GM19395 (cell line): ENCODE measurements at regions not wholly inside any gene's neighbourhood (a gene's known extent, or its start where the extent isn't known, plus 50 kb on each side); places are given as distances from the start of the nearest gene placed in this dataset.

Experiments used
- ATAC-seq: cut with Tn5 transposase; IDR thresholded peaks from one replicate; pipeline ENCODE4 v1.9.1; 2021; ENCODE audit warnings: mild to moderate bottlenecking, moderate library complexity; ENCODE audit not compliant: unreplicated experiment

DNA sequence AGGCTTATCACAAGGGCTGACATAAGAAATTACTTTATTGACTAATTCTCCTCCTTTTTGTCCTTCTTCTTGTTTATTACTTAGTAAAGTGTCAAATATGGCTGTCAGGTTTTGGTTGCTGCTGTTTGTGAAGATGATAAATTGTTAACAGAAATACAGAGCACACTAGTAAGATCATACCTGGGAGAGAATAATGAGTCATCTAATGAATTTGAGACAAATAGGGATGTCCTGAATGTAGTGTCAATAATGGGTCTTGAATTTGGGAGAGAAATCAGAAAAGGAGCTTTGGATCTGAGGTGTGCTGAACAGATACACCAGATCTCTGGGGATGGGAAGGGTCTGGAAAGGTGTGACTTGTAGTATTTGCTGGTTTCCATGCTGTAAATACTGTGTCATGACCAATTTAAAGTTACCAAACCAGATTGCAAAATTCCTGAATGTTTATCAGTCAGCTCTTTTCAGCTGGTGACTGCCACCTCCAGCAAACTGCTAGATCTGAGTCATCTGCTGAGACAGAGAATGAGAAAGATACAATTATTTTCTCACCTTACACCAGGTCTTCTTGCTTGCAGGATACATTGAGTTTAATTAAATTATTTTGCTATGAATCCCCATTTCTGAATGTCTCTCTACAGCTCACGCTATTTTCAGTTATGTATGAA lies 76.7 kb upstream of the SATB1 start:
- ATAC-seq = no peak

DNA sequence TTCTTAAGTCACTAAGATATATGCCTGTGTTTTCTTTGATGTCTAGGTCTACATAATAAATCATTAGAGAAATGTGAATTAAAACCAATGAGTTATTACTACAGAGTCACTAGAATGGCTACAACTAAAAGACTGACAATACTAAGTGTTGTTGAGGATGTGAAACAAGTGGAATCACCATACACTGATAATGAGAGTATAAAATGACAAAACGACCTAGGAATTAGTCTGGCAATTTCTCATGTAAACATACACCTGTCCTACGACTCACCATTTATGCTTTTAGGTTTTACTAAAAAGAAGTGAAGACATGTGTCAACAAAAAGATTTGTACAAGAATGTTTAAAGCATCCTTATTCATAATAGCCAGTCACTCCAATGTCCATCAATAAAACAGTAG lies 75.2 kb upstream of the SATB1 start:
- ATAC-seq = no peak

DNA sequence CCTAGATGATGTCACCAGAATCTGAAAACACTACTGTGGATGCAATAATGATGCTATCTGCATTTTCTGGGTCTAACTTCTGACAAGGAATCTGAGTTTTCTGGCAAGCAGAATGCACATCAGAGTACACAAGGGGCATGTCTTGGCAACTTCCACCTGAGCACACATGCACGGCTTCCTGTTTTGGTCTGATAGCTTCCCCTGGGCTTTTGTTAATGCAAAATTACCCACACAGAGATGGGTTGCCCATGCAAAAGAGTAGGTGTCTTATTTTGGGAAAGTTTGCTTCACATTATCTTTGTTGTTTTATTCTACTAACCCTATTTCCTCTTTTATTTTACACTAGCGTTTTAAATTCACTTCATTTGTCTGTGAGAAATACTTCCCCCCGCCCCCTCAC lies 74.2 kb upstream of the SATB1 start:
- ATAC-seq = peak; percentile 76

DNA sequence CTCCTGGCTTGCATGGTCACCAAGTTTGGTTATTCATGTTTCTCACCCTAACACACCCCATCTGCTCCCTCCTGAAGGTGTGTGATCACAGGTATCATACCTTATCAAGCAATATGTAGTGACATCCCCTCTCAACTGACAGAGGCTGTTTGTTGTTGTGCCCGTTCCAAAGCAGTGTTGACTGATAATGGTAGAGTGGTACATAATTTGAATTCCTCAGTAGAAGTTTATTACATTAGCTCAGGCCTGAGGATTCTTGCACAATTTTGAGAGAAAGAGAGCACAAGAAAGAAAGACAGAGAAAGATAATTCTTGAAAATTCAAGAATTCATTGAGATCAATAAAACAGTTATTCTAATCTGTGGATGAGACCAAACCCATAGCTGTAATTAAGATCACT lies 69.1 kb upstream of the SATB1 start:
- no peak for ATAC-seq

DNA sequence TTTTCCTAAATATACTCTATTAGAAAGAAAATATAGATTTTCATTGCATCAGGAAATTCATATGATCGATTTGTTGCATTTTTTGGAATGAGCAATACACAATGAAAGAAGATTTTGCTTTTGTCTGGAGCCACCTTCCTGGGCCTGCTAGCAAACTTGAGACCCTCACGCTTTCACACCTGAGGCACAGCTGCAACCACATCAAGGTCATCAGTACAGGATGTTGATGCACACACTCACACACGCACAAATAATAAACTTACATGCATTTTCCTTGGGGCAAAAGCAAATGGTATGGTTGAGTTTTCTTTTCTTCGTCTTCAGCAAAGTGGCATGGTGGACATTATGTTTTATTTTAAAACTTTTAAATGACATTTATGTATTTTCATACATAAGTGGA lies 64.8 kb upstream of the SATB1 start:
- no peak for ATAC-seq

DNA sequence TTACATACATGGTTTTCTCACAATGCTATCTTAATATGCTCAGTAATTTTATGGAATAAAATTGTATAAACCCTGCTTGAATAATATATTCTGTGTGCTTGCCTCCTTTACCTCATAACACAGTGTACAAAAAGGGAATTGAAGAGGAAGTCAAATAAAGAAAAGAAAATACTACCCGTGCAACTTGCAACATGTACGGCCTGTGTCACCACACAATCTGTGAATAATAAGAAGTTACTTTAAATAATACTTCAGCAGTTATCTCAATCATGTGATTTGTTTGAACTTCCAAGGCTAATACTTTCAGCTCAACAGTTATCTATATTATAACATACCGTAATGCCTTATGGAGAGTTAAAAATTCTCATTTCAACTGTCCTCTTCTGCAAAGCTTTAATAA lies 58.1 kb upstream of the SATB1 start:
- ATAC-seq = no peak

DNA sequence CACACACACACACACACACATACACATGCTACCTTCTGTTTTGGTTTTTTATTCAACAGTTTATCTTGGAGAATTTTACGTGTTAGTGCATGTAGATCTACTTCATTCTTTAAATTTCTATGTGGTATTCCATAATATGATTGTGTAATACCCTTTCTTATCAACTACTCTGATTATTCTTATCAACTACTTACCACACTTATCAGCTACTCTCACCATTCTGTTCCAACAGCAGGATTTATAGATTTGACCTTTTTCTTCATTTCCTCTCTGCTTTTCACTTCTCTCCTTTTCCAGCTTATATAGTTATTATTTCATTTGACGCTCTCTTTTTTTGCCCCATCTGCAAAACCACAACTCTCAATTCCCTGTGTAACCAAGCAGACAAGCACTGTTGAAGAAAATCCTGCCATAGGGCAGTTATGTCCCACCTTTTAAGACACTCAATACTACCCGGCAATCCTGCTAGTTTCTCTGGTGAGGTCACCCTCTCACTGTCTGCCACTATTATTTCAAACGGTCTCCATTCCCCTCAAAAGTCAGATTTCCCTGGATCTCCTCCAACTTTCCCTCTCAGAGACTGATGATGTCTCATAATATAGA lies 56.9 kb upstream of the SATB1 start:
- no peak for ATAC-seq

DNA sequence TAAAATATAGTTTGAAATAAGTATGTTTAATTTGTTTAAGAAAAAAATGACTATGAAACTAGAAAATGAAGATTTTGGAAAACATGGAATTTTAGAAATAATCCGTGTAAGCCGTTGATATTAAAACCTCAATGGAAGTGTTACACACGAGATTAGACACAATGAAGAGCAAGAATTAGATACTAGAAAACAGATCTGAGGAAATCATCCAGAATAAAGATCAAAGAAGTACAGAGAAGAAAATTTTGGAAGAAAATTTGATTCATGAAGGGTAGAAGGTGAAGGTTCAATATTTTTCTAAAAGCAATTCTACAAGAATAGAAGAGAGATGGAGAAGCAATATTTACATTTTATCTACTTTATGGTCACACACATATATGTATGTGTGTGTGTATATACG lies 52.5 kb upstream of the SATB1 start:
- ATAC-seq = no peak
